HG02798 (cell line): ENCODE measurements at regions not wholly inside any gene's neighbourhood (a gene's known extent, or its start where the extent isn't known, plus 50 kb on each side); places are given as distances from the start of the nearest gene placed in this dataset.

Experiments
- ATAC-seq: cut with Tn5 transposase; IDR thresholded peaks from one replicate; pipeline ENCODE4 v1.9.1; 2021; ENCODE audit warnings: mild to moderate bottlenecking; ENCODE audit not compliant: unreplicated experiment, poor library complexity

DNA sequence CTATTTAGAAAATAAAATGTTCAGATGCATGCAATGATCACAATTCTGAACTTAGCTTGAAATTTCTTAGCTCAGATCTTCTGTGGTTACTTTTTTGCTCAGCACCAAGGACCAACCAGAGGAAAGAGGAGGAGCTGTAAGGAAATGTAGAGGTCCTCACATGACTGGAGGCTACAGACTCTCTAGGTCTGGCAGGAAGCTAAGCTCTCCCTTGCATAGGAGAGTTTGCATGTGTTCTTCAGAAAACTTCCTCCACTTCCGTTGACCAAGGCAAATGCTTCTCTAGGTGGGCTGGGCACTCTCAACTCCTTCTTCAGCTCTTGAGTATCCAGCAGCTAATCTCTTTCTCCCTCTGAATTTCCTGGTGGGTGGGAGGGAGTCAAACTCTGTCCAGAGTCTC is 119.6 kb downstream of the BTC start:
- no peak for ATAC-seq

DNA sequence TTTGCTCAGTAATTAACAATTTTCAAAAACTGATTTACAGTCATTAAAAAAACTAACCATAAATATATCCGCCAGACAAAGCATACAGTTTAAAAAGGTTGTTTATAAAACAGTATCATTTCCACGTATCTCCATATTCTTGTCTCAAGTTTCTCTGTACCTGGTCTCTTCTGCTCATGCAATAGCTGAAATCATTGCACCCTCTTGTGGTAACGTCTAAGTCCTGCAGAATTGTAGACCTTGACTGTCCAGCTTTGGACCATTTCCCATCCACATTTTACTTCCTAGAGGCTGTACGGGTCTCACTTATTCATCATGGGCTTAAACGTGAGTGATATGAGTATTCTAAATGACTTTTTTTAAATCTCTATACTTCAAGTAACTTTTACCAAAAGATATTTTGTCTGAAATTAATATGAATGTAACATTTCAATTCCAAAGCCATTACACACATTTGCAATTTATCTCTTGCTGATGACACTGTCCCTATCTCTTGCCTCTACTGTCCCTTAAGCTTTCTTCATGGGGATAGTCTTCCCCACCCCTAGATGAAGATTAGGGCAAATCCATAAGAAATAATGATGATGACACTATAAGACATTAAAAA is 118.5 kb downstream of the BTC start:
- ATAC-seq, result peak; percentile 86

DNA sequence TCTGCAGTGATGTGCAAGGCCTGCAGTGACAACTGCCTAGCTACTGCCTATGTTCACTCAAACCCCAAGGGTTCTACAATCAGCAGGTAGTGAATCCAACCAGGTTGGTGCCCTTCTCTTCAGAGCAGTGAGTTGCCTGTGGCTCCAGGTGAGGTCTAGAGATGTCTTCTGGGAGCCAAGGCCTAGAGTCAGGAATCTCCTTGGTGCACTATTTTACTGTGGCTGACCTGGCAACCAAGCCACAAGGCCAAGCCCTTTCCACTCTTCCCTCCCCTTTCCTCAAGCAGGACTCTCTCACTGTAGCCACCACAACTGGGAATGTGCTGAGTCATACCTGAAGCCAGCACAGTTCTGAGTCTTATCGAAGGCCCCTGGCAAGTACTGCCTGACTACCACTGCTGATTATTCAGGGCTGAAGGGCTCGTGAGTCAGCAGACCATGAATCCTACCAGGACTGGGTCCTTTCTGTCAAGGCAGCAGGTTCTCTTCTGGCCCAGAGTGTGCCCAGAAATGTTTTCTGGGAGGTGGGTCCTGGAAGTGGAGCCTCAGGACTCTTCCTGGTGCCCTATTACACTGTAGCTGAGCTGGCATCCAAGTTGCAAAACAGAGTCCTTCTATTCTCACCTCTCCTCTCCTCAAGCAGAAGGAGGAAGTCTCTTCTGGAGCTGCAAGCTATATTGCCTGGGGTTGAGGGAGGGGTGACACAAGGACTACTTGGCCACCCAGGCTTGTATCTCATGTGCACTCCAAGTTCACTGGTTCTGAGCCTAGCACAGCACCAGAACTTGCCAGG is 111.6 kb downstream of the BTC start:
- no peak for ATAC-seq

DNA sequence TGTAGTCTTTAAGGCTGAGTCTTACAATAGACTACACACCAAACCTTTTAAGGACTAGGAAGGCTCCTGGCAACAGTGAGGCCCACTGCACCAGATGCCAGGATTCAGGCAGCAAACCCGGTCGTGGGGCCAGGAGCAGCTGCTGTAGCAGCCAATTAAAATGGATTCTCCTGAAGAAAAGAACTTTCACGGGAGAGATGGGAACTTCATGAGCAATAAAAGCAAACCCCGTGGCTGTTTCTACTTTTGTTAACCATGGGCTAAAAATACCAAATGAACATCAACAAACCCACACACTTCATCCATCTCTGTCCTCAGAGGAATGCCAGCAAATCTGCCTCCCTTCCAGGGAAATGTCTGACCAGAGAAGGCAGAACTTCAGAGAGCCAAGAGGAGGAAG is 101.4 kb downstream of the BTC start:
- ATAC-seq, result no peak
